GM12878 (cell line): ENCODE measurements at regions not wholly inside any gene's neighbourhood (a gene's known extent, or its start where the extent isn't known, plus 50 kb on each side); places are given as distances from the start of the nearest gene placed in this dataset.

ENCODE experiments used
- ATAC-seq: fragments of 200-7000 bp; cut with Tn5 transposase; 3 replicates; pipeline ENCODE4 v1.9.1; 2020; ENCODE audit warnings: mild to moderate bottlenecking, moderate library complexity
- BruUV-seq: library from RNA; stranded (reverse); fragments of 400-500 nt; replicated peaks from 2 replicates; lab custom pipeline; 2021; lab: Mats Ljungman, UMichigan
- CTCF ChIA-PET: fragments of 300-600 bp; sonication (Branson Sonifier 250); formaldehyde crosslinking; extraction: SDS; loops from one replicate; lab custom pipeline; 2021; ENCODE audit warnings: inconsistent platforms; lab: Yijun Ruan, JAX
- POLR2A ChIA-PET: fragments of 350-600 bp; formaldehyde crosslinking; extraction: SDS; loops from one replicate; lab custom pipeline; 2021; ENCODE audit warnings: inconsistent platforms; lab: Charles Lee
- RAD21 ChIA-PET: fragments of 300-600 bp; sonication (Branson Sonifier 250); formaldehyde crosslinking; loops from one replicate; lab custom pipeline; 2023; ENCODE audit warnings: antibody characterized with exemption; ENCODE audit not compliant: unreplicated experiment; lab: Charles Lee
- SMC1A ChIA-PET: fragments of 300-600 bp; sonication (Branson Sonifier 250); formaldehyde crosslinking; loops from one replicate; lab custom pipeline; 2023; ENCODE audit not compliant: unreplicated experiment, uncharacterized antibody; lab: Charles Lee
- DNase-seq: peaks from one replicate; pipeline ENCODE4 v3.0.0-alpha.2; 2011; ENCODE audit warnings: low read depth, low spot score
- FAIRE-seq: peaks from 3 replicates; lab custom pipeline; 2011; peaks lifted over from hg19 to GRCh38; lab: Jason Lieb, UNC
- H2AFZ ChIP-seq: 2 replicates; pipeline ENCODE4 v1.6.0; 2011; ENCODE audit warnings: low read depth, low read length, control low read depth; ENCODE audit not compliant: control insufficient read depth
- H3K27ac ChIP-seq: 2 replicates; pipeline ENCODE4 v1.5.1; 2011; ENCODE audit warnings: control low read depth; ENCODE audit not compliant: control insufficient read depth, insufficient read depth
- H3K27me3 ChIP-seq, 2 experiments: replicated peaks in 1 of 2; 2 replicates each; pipeline versions ENCODE4 v1.6.0 to v1.6.1; 2011; ENCODE audit warnings: low read length in 1 of 2; ENCODE audit not compliant: control insufficient read depth in 2 of 2, insufficient read depth in 2 of 2
- H3K36me3 ChIP-seq, 2 experiments: 2 replicates each; pipeline ENCODE4 v1.5.1; 2011; ENCODE audit warnings: low read length in 1 of 2; ENCODE audit not compliant: control insufficient read depth in 2 of 2, insufficient read depth in 2 of 2
- H3K4me1 ChIP-seq: 2 replicates; pipeline ENCODE4 v1.6.1; 2011; ENCODE audit warnings: mild to moderate bottlenecking, low read length, moderate library complexity, mixed read lengths; ENCODE audit not compliant: control insufficient read depth, insufficient read depth
- H3K4me2 ChIP-seq: 2 replicates; pipeline ENCODE4 v1.6.0; 2011; ENCODE audit warnings: control low read depth; ENCODE audit not compliant: control insufficient read depth, insufficient read depth
- H3K4me3 ChIP-seq: fragments of 200-600 bp; sonication (generic); 2 replicates; pipeline ENCODE4 v1.5.1; 2016
- H3K79me2 ChIP-seq: 2 replicates; pipeline ENCODE4 v1.6.0; 2011; ENCODE audit warnings: low read length; ENCODE audit not compliant: control insufficient read depth, insufficient read depth
- H3K9ac ChIP-seq: 2 replicates; pipeline ENCODE4 v1.8.0; 2011; ENCODE audit warnings: low read length, control low read depth, mixed read lengths; ENCODE audit not compliant: control insufficient read depth, insufficient read depth
- H3K9me3 ChIP-seq: replicated peaks from 3 replicates; pipeline ENCODE4 v1.5.1; 2011; ENCODE audit warnings: mild to moderate bottlenecking, low read length; ENCODE audit not compliant: control insufficient read depth, insufficient read depth
- H4K20me1 ChIP-seq: 2 replicates; pipeline ENCODE4 v1.6.0; 2011; ENCODE audit not compliant: control insufficient read depth, insufficient read depth
- ATF7 ChIP-seq: fragments of 450-650 bp; IDR thresholded peaks from 2 replicates; pipeline ENCODE4 v1.6.1; 2016; ENCODE audit warnings: low read depth, mild to moderate bottlenecking
- BCLAF1 ChIP-seq: fragments of 450-650 bp; IDR thresholded peaks from 2 replicates; pipeline ENCODE4 v1.6.1; 2017; ENCODE audit warnings: antibody characterized with exemption, mild to moderate bottlenecking, moderate library complexity
- BHLHE40 ChIP-seq, 2 experiments: fragments of 450-650 bp in 1 of 2; IDR thresholded peaks; 2 replicates each; pipeline ENCODE4 v1.6.1; 2011 to 2017; ENCODE audit warnings: low read depth in 2 of 2, borderline replicate concordance in 1 of 2, improper control_type of control experiment in 1 of 2, low read length in 1 of 2, mild to moderate bottlenecking in 1 of 2
- CBFB ChIP-seq: IDR thresholded peaks from 2 replicates; pipeline ENCODE4 v1.6.1; 2016; ENCODE audit warnings: antibody characterized with exemption, low read depth
- HDAC6 ChIP-seq: fragments of 200-600 bp; sonication (generic); IDR thresholded peaks from one replicate; pipeline ENCODE4 v1.8.0; 2017; ENCODE audit warnings: antibody characterized with exemption; ENCODE audit not compliant: unreplicated experiment
- IRF5 ChIP-seq: fragments of 450-650 bp; IDR thresholded peaks from 2 replicates; pipeline ENCODE4 v1.6.1; 2017; ENCODE audit warnings: borderline replicate concordance
- MYB ChIP-seq: fragments of 150-350 bp; IDR thresholded peaks from 2 replicates; pipeline ENCODE4 v1.6.1; 2014; ENCODE audit warnings: mild to moderate bottlenecking, low read depth, low read length, borderline replicate concordance
- NFYA ChIP-seq: IDR thresholded peaks from 2 replicates; pipeline ENCODE4 v1.6.1; 2011; ENCODE audit warnings: low read depth, mild to moderate bottlenecking, low read length, improper control_type of control experiment, borderline replicate concordance
- NR2F1 ChIP-seq: fragments of 450-650 bp; conservative IDR thresholded peaks from 2 replicates; pipeline ENCODE4 v1.6.1; 2017; ENCODE audit warnings: mild to moderate bottlenecking
- WGBS: methylation state at CpG from one replicate; pipeline ENCODE4 v1.1.6; 2016; ENCODE audit warnings: low lambda C conversion rate; ENCODE audit not compliant: insufficient replicate concordance, insufficient coverage; ENCODE audit errors: missing lambda C conversion rate; 5-methylcytosine and 5-hydroxymethylcytosine counted together
- in situ Hi-C: fragments of 300-500 bp; cut with MboI; formaldehyde crosslinking; loops from 9 replicates; pipeline ENCODE4 v1.14.3; 2018; ENCODE audit warnings: mixed read lengths
- intact Hi-C: fragments of 100-400 bp; cut with micrococcal nuclease; formaldehyde crosslinking; loops from one replicate; pipeline ENCODE4 v1.14.2; 2022; ENCODE audit not compliant: unreplicated experiment
- TF ChIP-seq, protein P1 (sequence below): fragments of 450-650 bp; IDR thresholded peaks from 2 replicates; pipeline ENCODE4 v1.6.1; 2017; ENCODE audit warnings: mild to moderate bottlenecking, low read depth, inconsistent platforms; ENCODE audit not compliant: poor library complexity, severe bottlenecking

GRCh38 chr3:127070776-127071175, 87.9 kb downstream of the PLXNA1 start (continued):
- TF ChIP-seq NFYA (no peak), HDAC6 (no peak), ATF7 (no peak), BCLAF1 (no peak), NR2F1 (no peak)
- TF ChIP-seq, all 136 proteins: peak for 0

DNA sequence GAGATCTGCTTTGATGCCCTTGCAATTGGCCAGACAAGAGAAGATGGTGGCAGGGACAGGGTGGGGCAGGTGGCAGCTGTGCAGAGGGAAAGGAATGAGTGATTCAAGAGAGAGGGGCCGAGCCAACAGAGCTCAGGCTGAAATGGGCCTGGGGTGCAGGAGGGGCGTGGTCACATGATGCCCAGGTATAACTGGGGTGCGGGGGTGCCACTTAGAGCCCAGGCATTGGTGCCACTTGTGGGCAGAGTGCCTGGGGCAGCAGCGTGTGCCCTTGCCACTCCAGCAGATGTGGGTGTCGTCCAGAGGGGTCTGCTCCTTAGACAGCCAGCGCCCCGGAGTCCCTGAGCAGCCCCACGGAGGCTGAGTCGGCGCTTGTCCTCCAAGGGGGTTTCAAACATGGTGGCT, 88.7 kb downstream of the PLXNA1 start:
- 32% methylated on average over 7 of the region's 10 CpGs for WGBS
- CTCF ChIA-PET = no interaction called here
- H3K27ac ChIP-seq = no peak overlapping the region
- H3K4me3 ChIP-seq = no peak overlapping the region
- intact Hi-C loops = no loop called here
- H2AFZ ChIP-seq = no peak overlapping the region
- H3K27me3 ChIP-seq = peaks cover 0 to 2% of the 10 kb centered on the region in 2 experiments; a peak in 1 of 4 replicates
- H3K9me3 ChIP-seq = peaks cover 4% of the 10 kb centered on the region; the same call in 1 of the 3 replicates
- POLR2A ChIA-PET = no interaction called here
- FAIRE-seq (no peak), DNase-seq (no peak), ATAC-seq (no peak)
- no peaks in the 10 kb centered on the region for H3K79me2 ChIP-seq
- no peak overlapping the region for H3K4me2 ChIP-seq
- RAD21 ChIA-PET = no interaction called here
- no peak overlapping the region for H3K9ac ChIP-seq
- SMC1A ChIA-PET = interaction anchor here (0.9 kb wide), 1 partner anchor 309 kb away, joined by 3 read pairs; no protein-coding TSS in a partner anchor
- TF ChIP-seq MYB = no peak
- no peak for TF ChIP-seq BHLHE40 (IDR thresholded peaks at IDR 0.05; ENCODE audit: borderline replicate concordance in 1 of 2, low read depth in 2 of 2, low read length in 1 of 2)
- TF ChIP-seq CBFB = no peak
- TF ChIP-seq IRF5 = no peak
- TF ChIP-seq, protein P1, sequence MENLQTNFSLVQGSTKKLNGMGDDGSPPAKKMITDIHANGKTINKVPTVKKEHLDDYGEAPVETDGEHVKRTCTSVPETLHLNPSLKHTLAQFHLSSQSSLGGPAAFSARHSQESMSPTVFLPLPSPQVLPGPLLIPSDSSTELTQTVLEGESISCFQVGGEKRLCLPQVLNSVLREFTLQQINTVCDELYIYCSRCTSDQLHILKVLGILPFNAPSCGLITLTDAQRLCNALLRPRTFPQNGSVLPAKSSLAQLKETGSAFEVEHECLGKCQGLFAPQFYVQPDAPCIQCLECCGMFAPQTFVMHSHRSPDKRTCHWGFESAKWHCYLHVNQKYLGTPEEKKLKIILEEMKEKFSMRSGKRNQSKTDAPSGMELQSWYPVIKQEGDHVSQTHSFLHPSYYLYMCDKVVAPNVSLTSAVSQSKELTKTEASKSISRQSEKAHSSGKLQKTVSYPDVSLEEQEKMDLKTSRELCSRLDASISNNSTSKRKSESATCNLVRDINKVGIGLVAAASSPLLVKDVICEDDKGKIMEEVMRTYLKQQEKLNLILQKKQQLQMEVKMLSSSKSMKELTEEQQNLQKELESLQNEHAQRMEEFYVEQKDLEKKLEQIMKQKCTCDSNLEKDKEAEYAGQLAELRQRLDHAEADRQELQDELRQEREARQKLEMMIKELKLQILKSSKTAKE = no peak
- BruUV-seq = no TSS peak
- H3K36me3 ChIP-seq = no peaks in the 10 kb centered on the region
- peaks cover 12% of the 10 kb centered on the region for H3K4me1 ChIP-seq
- no peaks in the 10 kb centered on the region for H4K20me1 ChIP-seq
- in situ Hi-C loops = no loop called here
